Activated CD4-positive, alpha-beta T cell treated with anti-CD3 and anti-CD28 coated beads, Interleukin-2, Interleukin-4, amounts not matched to agents 100 ng/mL and 50 ng/mL, durations not matched to agents 16 hours and 8 hours (primary cell): ENCODE measurements at regions not wholly inside any gene's neighbourhood (a gene's known extent, or its start where the extent isn't known, plus 50 kb on each side); places are given as distances from the start of the nearest gene placed in this dataset.

Experiments
- DNase-seq: peaks from one replicate; pipeline ENCODE4 v3.0.0-alpha.2; 2020; ENCODE audit warnings: low spot score

DNA sequence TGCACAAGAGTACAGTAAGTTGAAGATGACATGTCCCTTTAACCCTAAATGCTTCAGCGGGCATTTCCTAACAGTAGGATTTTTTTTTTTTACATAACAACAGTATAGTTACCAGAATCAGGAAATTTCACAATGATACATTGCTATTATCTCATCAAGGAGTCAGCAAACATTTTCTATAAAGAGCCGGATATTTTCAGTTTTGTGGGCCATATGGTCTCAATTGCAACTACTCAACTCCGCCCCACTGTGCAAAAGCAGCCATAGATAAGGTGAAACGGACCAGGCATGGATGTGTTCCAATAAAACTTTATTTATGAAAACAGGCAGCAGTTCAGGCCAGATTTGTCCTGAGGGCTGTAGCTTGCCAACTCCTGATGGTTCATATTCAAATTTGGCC is 130.6 kb downstream of the SMAD6 start:
- DNase-seq: no peak

- DNase-seq: no peak
These were observed 131.3 kb downstream of the SMAD6 start for GRCh38 chr15:66833371-66833770.

DNA sequence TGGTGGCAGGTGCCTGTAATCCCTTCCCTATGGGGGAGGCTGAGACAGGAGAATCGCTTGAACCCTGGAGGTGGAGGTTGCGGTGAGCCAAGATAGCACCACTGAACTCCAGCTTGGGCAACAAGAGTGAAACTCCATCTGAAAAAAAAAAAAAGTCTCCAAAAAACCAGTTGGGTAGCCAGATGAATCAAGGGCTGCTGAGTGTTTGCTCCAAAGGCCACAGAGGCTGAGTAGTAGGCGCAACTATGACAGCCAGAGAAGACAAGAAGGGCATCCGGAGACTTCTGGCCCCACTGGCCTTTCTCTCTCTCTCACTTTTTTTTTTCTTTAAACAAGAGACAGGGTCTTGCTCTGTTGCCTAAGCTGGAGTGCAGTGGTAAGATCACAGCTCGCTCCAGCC is 131.8 kb downstream of the SMAD6 start:
- no peak for DNase-seq

DNA sequence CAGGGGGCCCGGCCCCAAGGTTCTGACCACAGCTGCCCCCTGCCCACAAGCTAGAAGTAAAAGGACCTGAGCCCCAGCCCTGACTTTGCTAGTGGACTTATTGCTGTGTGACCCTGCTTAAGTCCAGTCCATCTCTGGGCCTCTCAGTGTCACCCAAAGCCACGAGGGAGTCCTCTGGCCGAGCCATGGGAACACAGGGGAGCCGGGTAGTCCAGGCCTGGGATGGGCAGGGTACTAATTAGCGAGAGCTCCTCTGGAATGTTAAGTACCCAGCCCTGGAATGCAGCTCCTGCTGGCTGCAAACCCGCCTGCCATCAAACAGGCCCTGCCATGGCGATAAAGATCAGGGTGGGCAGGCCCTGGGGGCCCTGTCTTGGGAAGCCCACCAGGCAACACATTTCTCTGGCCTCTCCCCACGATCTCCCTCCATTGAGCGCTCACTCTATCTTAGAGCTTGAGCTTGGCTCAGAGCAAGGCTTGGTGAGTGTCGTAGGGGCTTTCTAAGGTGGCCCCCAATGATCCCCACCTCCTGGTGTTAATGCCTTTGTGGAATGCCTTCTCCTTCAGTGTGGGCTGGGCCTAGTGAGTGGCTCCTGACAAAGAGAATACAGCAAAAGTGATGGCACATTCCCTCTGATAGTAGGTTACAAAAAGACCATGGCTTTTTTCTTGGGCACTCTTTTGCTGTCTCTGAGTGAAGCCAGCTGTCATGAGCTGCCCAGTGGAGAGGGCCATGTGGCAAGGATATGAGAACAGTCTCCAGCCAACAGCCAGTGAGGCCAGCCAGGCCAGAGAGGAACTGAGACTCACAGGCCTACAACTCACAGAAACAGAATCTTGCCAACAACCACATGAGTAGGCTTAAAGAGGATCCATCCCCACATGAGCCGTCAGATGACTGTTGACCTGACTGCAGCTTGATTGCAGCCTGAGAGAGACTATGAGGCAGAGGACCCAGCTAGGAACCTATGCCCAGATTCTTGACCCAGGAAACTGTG is 133.1 kb downstream of the SMAD6 start:
- DNase-seq: no peak

DNA sequence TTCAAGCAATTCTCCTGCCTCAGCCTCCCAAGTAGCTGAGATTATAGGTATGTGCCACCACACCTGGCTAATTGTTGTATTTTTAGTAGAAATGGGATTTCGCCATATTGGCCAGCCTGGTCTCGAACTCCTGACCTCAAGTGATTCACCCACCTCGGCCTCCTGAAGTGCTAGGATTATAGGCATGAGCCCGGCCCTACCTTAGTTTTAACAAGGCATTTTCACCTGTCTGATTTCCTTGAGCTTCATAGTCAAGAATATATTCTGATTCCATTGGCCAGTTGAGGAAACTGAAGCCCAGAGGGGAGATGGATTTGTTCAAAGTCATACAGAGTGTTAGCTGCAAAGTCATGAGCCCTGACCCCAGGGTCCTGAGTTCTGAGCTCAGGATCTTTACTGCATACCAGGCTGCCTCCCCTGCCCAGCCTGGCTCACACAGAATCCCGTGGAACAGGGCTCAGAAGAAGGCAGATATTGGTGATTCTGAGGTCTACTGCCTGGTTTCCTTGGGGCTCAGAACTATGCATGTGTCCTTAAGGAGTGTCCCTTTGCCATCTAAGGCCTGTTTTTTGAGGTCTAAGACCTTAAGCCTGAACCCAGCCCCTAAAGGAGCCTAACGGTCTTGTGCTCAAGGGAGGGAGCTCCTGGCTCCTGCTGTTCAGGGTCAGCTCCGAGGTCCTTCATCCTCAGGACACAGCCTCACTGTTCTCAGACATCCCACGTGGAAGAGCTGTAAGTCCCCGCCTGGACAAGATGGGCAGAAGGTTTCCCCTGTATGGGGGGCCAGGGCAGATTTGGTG is 134.4 kb downstream of the SMAD6 start:
- no peak for DNase-seq

- no peak for DNase-seq
These were observed 136.2 kb downstream of the SMAD6 start for GRCh38 chr15:66838202-66838601.

GRCh38 chr15:66838671-66839239 is 136.7 kb downstream of the SMAD6 start:
- DNase-seq: no peak

DNA sequence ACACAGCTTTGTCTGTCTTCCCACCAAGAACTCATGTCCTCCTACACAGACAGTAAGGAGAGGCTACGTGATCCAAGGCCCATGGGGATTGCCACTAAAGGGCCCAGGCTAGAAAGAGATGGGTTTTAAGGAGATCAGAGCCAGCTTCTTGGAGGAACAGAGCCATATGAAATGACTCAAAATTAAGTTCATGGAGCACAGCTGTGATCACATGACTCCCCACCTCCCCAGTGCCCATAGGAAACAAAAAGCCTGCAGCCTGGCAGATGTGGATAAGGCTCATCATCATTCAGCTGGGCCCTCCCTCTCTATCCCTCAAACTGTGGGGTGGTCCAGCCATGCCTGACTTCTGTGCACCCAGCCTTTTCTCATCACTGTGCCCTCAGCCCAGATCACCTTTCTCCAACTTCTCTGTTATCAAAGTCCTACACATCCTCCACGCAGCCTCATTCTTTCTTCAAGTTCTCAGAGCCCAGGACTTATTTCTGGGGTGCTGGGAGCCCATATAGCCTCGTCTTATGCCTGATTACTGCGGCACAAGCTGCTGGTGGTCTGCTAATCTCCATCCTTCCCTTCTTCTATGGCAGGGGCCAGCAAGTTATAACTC is 137.6 kb downstream of the SMAD6 start:
- DNase-seq: no peak

DNA sequence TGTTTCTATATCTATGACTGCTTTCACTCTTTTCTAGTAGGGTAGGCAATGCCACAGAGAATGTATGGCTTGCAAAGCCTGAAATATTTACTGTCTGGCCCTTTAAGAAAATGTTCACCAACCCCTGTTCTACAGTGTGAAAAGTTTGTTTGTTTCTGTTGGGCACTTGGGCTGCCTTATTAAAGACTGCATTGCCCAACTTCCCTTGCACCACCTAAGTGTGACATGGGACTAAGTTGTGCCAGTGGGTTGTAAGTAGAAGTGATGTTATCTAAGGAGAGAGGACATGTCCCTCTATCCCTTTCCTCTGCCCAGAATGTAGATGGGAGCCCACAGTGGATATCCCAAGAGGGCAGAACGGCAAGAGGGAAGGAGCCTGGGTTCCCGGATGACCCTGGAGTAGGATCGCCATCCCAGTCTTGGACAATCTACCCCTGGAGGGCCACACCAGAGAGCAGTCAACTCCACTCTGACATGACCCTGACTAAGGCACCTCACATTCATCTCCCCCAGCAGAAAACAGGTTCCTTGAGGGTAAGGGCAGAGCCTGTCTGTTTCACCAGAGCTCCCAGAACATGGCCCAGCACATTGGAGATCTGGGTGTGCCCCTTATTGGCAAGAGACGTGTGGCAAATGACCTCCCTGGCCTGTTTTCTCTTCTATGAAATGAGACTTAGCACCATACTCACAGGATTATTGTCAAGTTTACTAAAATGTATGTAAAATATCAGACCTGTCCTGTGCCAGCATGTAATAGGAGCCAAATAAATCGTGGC is 138.8 kb downstream of the SMAD6 start:
- no peak for DNase-seq

GRCh38 chr15:66841953-66842681 is 140.1 kb downstream of the SMAD6 start:
- DNase-seq: no peak

DNA sequence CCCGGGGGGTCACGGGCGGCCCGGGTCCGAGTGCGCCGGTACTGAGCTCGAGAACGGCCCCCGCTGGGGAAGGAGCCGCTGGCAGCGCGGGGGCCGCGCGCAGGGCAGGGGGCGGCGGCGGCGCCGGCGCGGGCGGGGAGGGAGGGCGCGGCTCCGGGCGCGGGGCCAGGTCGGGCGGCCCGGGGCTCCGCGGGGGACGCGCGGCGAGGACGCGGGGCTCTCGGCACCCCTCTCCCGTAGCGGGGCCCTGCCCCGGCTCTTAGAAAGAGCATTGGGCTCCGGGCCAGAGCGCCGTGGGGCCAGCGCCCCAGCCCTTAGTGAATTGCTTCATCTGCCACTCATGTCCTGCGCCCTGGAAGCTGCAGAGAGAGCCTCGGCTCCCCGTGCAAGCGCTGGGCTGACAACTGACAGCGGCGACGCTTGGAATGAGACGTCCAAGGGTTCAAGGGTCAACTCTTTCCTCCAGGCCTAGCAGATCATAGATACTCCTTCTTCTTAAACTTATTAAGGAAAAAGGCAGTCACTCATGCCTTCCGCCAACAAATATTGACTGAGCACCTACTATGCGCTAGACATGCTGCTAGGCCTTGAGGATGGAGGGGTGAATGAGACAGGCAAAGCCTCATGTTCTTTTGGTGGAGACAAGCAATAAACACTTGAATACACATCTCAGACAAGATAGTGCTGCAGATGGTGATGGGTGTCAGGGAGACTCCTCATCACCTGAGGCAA is 140.8 kb downstream of the SMAD6 start:
- no peak for DNase-seq

DNA sequence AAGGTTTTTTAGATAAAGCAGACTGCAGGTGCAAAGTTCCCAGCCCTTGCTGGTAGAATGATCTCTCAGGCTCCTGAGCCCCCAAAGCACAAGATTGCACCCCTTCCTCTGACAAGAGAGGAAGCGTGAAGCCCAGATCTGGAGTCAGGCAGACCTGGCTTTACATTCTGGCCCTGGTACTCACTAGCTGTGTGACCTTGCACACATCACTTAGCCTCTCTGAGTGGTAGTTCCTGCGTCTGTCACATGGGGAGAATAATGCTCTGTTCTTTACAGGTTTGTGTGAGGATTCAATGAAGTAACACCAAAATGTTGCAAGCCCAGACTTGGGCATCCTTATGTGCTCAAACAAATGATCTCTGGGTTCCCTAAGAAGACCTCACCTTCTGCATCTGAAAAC is 141.5 kb downstream of the SMAD6 start:
- no peak for DNase-seq

DNA sequence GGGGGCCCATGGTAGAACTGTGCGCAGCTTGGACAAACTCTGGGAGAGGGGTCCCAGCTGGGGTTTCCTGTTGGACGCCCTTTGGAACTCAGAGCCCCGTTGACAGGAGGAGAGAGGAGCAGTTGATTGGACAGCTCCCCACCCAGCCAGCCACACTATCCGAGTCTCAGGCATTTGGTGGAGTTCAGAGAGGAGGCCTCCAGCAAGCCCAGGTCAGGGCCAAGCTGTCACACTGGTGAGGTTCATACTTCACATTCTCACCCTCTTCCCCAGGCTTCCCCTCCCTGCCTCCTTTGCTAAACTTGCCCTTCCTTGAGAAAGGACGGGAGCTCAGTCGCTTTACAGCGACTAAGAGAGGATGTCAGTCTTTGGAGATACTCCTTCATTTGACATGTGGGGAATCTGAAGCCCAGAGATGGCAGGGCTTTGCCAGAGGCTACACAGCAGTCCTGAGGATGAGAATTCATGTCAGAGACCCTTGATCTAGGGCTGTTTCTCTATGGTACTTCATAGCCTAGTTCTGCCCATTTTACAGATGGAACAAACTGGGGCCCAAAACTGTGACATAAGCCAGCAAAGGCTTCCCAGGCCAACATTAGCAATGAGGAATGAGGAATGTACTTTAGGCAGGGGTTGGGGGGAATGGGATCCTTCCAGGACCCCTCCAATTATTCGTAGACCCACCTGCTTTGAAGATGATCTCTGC is 142.2 kb downstream of the SMAD6 start:
- no peak for DNase-seq

- DNase-seq: no peak
These were observed 142.7 kb downstream of the SMAD6 start for GRCh38 chr15:66844747-66845145.

- DNase-seq: no peak
These were observed 143.3 kb downstream of the SMAD6 start for GRCh38 chr15:66845266-66845785.

- DNase-seq: no peak
These were observed 144.0 kb downstream of the SMAD6 start for GRCh38 chr15:66846031-66846430.

DNA sequence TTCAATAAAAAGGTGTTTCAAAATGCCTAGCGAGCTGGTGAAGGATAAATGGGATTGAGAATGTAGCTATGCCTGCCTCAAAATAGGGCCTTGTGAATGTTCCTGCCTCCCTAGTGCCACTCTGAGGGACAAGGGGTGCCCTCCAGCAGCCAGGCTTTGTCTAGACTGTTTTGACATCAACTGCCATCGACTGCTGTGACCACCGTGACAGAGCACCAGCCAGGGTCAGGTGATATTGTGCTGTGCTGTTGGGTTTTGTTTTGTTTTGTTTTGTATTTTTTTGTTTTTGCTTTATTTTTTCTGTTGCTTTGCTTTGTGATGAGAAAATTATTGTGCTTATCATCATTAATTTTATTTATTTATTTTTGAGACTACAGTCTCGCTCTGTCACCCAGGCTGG is 144.8 kb downstream of the SMAD6 start:
- no peak for DNase-seq

DNA sequence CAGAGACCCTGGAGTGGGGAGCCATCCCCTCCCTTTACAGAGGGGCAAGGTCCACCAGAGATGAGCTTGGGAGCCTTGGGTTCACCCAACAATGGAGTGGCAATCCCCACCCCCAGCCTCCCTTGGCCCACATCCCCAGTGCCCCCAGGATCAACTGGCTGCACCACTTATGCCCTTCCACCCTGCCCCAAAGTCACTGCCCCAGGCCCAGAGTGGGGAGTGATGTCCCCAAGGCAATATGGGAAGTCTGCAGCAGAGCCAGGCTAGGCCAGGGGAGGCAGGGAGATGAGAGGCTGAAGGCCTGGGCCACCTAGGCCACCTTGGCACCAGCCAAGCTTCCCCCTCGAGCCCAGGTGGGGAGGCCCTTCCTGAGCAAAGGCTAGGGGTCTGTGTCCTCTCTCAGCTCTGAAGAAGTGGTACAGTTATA is 145.5 kb downstream of the SMAD6 start:
- DNase-seq: no peak

DNA sequence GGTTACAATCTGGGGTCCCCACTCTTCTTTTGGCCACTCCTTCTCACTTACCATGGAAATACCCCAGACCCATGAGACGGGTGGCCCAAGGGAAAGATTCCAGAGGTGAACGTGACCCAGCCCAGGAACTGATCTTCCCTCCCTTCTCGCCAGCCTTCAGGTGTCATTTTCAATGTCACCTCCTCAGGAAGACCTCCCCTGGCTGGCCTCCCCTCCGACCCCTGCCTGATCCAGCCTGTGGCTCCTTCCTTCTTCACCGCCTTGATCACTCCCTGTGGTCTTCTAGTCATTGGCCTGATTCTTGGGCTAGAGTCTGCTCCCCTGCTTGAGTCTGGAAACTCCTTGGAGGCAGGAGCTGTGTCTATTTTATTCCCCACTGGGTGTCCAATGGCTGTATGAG is 146.1 kb downstream of the SMAD6 start:
- no peak for DNase-seq
